SH-SY5Y (cell line): ENCODE measurements at regions not wholly inside any gene's neighbourhood (a gene's known extent, or its start where the extent isn't known, plus 50 kb on each side); places are given as distances from the start of the nearest gene placed in this dataset.

Source experiments
- GATA2 ChIP-seq: IDR thresholded peaks from 2 replicates; pipeline ENCODE4 v1.6.1; 2011; ENCODE audit warnings: mild to moderate bottlenecking, low read depth, low read length
- GATA3 ChIP-seq: IDR thresholded peaks from 2 replicates; pipeline ENCODE4 v1.6.1; 2011; ENCODE audit warnings: low read depth, mild to moderate bottlenecking, low read length, moderate library complexity

DNA sequence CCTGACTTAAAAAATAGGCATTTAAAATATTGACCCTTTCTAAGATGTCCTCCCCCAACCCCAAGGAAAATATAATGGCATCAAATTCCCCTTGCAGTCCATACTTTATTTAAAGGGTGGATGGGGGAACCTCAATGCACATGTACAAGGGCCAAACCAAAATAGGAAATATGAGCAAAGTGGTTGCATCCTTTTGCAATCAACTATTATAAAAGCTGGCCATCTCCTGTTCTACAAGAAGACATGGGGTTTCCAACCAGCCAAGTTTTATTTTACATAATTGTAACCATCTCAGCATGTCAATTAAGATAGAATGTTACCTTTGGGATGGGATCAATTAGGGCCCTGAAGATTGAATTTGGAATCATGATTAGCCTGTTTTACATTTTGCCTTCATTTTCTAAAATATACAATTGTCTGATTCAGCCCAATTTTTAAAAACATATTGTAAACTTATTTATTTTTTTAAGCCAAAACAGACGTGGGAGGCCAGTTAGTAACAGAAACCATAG is 146.7 kb upstream of the NFIA start:
- no peak for TF ChIP-seq GATA2
- no peak for TF ChIP-seq GATA3
